ENCODE measurements at regions not wholly inside any gene's neighbourhood (a gene's known extent, or its start where the extent isn't known, plus 50 kb on each side); places are given as distances from the start of the nearest gene placed in this dataset.

DNA sequence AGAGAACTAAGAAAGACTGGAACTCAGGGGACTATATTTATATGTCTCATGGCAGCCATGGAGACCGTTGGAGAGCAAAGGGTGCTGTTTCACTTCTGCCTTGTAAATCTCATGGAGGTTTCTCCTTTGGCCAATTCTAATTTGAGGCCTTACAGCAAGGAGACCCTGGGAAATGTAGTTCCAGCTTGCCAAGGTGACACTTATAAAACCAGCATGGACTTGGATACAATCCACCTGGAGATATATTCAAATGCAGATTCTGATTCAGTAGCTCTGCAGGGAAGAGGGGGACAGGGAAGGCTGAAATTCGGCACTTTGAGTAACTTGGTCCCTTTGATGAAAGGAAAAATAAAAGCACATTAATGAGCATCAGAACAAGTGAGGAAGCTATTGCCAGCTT is 90.0 kb downstream of the OXGR1 start:
- no peak for TF ChIP-seq MYBL2 (CRISPR knock-in tag; IDR thresholded peaks at IDR 0.05)
- no peak for TF ChIP-seq GTF2I (CRISPR knock-in tag; conservative IDR thresholded peaks at IDR 0.05)
- TF ChIP-seq, protein P1, sequence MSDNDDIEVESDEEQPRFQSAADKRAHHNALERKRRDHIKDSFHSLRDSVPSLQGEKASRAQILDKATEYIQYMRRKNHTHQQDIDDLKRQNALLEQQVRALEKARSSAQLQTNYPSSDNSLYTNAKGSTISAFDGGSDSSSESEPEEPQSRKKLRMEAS (CRISPR knock-in tag; IDR thresholded peaks at IDR 0.05), result no peak
- TF ChIP-seq CREB1 (CRISPR knock-in tag; IDR thresholded peaks at IDR 0.05), result no peak
- TF ChIP-seq FOXP1 (CRISPR knock-in tag; IDR thresholded peaks at IDR 0.05; ENCODE audit: borderline replicate concordance), result no peak
- TF ChIP-seq TCF7 (CRISPR knock-in tag; IDR thresholded peaks at IDR 0.05; ENCODE audit: low read depth), result no peak
- TF ChIP-seq, protein P2, sequence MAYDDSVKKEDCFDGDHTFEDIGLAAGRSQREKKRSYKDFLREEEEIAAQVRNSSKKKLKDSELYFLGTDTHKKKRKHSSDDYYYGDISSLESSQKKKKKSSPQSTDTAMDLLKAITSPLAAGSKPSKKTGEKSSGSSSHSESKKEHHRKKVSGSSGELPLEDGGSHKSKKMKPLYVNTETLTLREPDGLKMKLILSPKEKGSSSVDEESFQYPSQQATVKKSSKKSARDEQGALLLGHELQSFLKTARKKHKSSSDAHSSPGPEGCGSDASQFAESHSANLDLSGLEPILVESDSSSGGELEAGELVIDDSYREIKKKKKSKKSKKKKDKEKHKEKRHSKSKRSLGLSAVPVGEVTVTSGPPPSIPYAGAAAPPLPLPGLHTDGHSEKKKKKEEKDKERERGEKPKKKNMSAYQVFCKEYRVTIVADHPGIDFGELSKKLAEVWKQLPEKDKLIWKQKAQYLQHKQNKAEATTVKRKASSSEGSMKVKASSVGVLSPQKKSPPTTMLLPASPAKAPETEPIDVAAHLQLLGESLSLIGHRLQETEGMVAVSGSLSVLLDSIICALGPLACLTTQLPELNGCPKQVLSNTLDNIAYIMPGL (CRISPR knock-in tag; IDR thresholded peaks at IDR 0.05), result no peak
- TF ChIP-seq, protein P3, sequence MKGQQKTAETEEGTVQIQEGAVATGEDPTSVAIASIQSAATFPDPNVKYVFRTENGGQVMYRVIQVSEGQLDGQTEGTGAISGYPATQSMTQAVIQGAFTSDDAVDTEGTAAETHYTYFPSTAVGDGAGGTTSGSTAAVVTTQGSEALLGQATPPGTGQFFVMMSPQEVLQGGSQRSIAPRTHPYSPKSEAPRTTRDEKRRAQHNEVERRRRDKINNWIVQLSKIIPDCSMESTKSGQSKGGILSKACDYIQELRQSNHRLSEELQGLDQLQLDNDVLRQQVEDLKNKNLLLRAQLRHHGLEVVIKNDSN (CRISPR knock-in tag; IDR thresholded peaks at IDR 0.05), result no peak
- TF ChIP-seq, protein P4, sequence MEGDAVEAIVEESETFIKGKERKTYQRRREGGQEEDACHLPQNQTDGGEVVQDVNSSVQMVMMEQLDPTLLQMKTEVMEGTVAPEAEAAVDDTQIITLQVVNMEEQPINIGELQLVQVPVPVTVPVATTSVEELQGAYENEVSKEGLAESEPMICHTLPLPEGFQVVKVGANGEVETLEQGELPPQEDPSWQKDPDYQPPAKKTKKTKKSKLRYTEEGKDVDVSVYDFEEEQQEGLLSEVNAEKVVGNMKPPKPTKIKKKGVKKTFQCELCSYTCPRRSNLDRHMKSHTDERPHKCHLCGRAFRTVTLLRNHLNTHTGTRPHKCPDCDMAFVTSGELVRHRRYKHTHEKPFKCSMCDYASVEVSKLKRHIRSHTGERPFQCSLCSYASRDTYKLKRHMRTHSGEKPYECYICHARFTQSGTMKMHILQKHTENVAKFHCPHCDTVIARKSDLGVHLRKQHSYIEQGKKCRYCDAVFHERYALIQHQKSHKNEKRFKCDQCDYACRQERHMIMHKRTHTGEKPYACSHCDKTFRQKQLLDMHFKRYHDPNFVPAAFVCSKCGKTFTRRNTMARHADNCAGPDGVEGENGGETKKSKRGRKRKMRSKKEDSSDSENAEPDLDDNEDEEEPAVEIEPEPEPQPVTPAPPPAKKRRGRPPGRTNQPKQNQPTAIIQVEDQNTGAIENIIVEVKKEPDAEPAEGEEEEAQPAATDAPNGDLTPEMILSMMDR (IDR thresholded peaks at IDR 0.05), result no peak
- TF ChIP-seq, protein P5, sequence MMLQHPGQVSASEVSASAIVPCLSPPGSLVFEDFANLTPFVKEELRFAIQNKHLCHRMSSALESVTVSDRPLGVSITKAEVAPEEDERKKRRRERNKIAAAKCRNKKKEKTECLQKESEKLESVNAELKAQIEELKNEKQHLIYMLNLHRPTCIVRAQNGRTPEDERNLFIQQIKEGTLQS (CRISPR knock-in tag; conservative IDR thresholded peaks at IDR 0.05), result no peak
- TF ChIP-seq, protein P6, sequence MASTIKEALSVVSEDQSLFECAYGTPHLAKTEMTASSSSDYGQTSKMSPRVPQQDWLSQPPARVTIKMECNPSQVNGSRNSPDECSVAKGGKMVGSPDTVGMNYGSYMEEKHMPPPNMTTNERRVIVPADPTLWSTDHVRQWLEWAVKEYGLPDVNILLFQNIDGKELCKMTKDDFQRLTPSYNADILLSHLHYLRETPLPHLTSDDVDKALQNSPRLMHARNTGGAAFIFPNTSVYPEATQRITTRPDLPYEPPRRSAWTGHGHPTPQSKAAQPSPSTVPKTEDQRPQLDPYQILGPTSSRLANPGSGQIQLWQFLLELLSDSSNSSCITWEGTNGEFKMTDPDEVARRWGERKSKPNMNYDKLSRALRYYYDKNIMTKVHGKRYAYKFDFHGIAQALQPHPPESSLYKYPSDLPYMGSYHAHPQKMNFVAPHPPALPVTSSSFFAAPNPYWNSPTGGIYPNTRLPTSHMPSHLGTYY (CRISPR knock-in tag; IDR thresholded peaks at IDR 0.05), result no peak
- TF ChIP-seq ZNF317 (CRISPR knock-in tag; IDR thresholded peaks at IDR 0.05; ENCODE audit: borderline replicate concordance, low read depth), result no peak
- no peak for TF ChIP-seq FOXK1 (CRISPR knock-in tag; IDR thresholded peaks at IDR 0.05)
- no peak for TF ChIP-seq NFE2L1 (CRISPR knock-in tag; IDR thresholded peaks at IDR 0.05)
